ENCODE measurements at regions not wholly inside any gene's neighbourhood (a gene's known extent, or its start where the extent isn't known, plus 50 kb on each side); places are given as distances from the start of the nearest gene placed in this dataset.

DNA sequence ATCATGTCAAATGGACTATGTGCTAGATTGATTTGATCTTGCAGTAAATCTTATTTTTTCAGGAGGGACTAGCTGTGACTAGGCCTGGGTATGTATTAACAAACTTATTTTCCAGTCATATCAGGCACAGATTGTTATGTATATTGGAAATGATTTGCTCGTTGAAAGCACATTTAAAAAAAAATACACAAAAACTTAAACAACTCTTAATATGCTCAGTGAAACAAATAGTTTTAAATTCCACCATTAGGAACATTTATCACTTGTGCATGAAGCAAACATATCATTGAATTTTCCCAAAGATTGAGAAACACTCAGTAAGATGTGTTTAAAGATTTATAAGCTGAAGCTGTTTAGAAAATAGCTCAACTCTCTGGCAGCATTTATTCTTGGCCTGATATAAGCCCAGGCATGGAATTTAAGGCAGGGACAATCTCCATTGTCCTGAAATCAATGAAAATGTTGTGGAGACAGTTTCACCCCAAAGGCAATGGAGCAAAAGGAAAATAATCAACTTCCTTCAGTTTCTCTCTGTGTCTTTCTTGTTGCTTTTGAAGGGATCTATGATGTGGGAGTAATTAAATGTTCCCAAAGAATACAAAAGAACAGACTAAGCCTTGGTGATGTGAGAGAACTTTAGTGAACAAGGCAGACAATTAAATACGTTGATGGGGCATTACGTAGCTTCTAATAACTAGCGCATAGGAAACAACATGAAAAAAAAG lies 250.3 kb downstream of the GPR37 start:
- TF ChIP-seq EZH2phosphoT487 (conservative IDR thresholded peaks at IDR 0.05; ENCODE audit: low read length), result no peak
- TF ChIP-seq, protein P1, sequence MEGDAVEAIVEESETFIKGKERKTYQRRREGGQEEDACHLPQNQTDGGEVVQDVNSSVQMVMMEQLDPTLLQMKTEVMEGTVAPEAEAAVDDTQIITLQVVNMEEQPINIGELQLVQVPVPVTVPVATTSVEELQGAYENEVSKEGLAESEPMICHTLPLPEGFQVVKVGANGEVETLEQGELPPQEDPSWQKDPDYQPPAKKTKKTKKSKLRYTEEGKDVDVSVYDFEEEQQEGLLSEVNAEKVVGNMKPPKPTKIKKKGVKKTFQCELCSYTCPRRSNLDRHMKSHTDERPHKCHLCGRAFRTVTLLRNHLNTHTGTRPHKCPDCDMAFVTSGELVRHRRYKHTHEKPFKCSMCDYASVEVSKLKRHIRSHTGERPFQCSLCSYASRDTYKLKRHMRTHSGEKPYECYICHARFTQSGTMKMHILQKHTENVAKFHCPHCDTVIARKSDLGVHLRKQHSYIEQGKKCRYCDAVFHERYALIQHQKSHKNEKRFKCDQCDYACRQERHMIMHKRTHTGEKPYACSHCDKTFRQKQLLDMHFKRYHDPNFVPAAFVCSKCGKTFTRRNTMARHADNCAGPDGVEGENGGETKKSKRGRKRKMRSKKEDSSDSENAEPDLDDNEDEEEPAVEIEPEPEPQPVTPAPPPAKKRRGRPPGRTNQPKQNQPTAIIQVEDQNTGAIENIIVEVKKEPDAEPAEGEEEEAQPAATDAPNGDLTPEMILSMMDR (IDR thresholded peaks at IDR 0.05; ENCODE audit: insufficient read depth, low read length, poor library complexity, severe bottlenecking), result no peak
- H3K9me3 ChIP-seq (ENCODE audit: insufficient read depth, low read length), result no peaks in the 10 kb centered on the region
- no peak overlapping the region for H3K4me2 ChIP-seq (ENCODE audit: low read depth, low read length, poor library complexity, severe bottlenecking)
- no peaks in the 10 kb centered on the region for H3K79me2 ChIP-seq (ENCODE audit: insufficient read depth, low read length)
- no peaks in the 10 kb centered on the region for H4K20me1 ChIP-seq (ENCODE audit: low read depth, low read length)
- H3K9ac ChIP-seq (ENCODE audit: low read length), result no peak overlapping the region
- H3K36me3 ChIP-seq (ENCODE audit: low read length), result no peaks in the 10 kb centered on the region
- no peaks in the 10 kb centered on the region for H3F3A ChIP-seq (ENCODE audit: insufficient read depth)
- no peaks in the 10 kb centered on the region for H3K9me2 ChIP-seq (replicated peaks; ENCODE audit: insufficient read depth, low read length)
- no peaks in the 10 kb centered on the region for H3K27me3 ChIP-seq (ENCODE audit: low read length)
- H3K4me3 ChIP-seq (ENCODE audit: insufficient read depth, low read length, poor library complexity, severe bottlenecking), result no peak overlapping the region
- H2AFZ ChIP-seq (ENCODE audit: low read depth, low read length, severe bottlenecking), result no peak overlapping the region
- H3K27ac ChIP-seq (ENCODE audit: low read depth, low read length), result no peak overlapping the region

DNA sequence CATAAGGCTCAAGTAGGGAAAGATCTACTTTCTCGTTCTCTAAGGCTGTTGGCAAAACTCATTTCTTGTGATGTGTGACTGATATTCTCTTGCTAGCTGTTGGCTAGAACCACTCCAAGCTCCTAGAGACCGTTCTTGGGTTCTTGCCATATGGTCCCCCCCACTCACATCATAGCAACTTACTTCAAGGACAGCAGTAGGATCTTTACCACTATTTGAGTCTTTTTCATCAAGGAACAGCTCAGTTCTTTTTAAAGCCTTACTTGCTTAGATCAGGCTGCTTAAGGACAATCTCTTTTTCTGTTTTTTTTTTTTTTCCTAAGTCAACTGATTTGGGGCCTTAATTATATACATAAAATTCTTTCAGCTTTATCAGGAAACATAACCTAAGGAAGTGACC lies 251.1 kb downstream of the GPR37 start:
- Histone ChIP-seq H4K20me1 (ENCODE audit: low read depth, low read length) (no peaks in the 10 kb centered on the region), H3K27me3 (ENCODE audit: low read length) (no peaks in the 10 kb centered on the region), H3K4me3 (ENCODE audit: insufficient read depth, low read length, poor library complexity, severe bottlenecking) (no peak overlapping the region), H3F3A (ENCODE audit: insufficient read depth) (no peaks in the 10 kb centered on the region), H3K27ac (ENCODE audit: low read depth, low read length) (no peak overlapping the region), H3K36me3 (ENCODE audit: low read length) (no peaks in the 10 kb centered on the region), H3K79me2 (ENCODE audit: insufficient read depth, low read length) (no peaks in the 10 kb centered on the region), H3K9me3 (ENCODE audit: insufficient read depth, low read length) (no peaks in the 10 kb centered on the region), H2AFZ (ENCODE audit: low read depth, low read length, severe bottlenecking) (no peak overlapping the region), H3K4me2 (ENCODE audit: low read depth, low read length, poor library complexity, severe bottlenecking) (no peak overlapping the region), H3K9me2 (replicated peaks; ENCODE audit: insufficient read depth, low read length) (no peaks in the 10 kb centered on the region), H3K9ac (ENCODE audit: low read length) (no peak overlapping the region)
- no peak for TF ChIP-seq EZH2phosphoT487 (conservative IDR thresholded peaks at IDR 0.05; ENCODE audit: low read length)
- TF ChIP-seq, protein P1 (IDR thresholded peaks at IDR 0.05; ENCODE audit: insufficient read depth, low read length, poor library complexity, severe bottlenecking), result no peak

DNA sequence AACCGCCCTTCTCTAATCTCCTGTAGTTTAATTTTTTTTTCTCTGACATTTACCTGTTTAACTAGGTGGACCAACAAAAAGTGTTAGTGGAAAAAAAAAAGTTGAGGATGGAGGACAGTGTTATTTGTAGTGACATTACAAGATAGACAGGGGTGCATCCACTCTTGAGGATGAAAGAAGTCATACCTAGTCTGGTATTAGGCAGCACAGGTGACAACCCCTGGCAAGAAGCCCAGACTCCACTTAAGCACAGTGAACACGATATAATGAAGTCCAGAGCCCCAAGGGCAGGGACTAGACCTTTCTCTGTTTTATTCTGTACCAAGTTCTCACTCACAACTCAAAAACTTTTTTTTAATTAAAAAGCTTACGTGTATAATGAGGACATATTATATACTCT lies 268.4 kb downstream of the GPR37 start:
- no peaks in the 10 kb centered on the region for H3F3A ChIP-seq (ENCODE audit: insufficient read depth)
- H3K9ac ChIP-seq (ENCODE audit: low read length), result no peak overlapping the region
- no peak overlapping the region for H2AFZ ChIP-seq (ENCODE audit: low read depth, low read length, severe bottlenecking)
- no peak for TF ChIP-seq EZH2phosphoT487 (conservative IDR thresholded peaks at IDR 0.05; ENCODE audit: low read length)
- TF ChIP-seq, protein P1 (IDR thresholded peaks at IDR 0.05; ENCODE audit: insufficient read depth, low read length, poor library complexity, severe bottlenecking), result no peak
- H4K20me1 ChIP-seq (ENCODE audit: low read depth, low read length), result no peaks in the 10 kb centered on the region
- no peak overlapping the region for H3K27ac ChIP-seq (ENCODE audit: low read depth, low read length)
- H3K79me2 ChIP-seq (ENCODE audit: insufficient read depth, low read length), result no peaks in the 10 kb centered on the region
- no peaks in the 10 kb centered on the region for H3K9me2 ChIP-seq (replicated peaks; ENCODE audit: insufficient read depth, low read length)
- no peaks in the 10 kb centered on the region for H3K9me3 ChIP-seq (ENCODE audit: insufficient read depth, low read length)
- no peaks in the 10 kb centered on the region for H3K27me3 ChIP-seq (ENCODE audit: low read length)
- H3K4me2 ChIP-seq (ENCODE audit: low read depth, low read length, poor library complexity, severe bottlenecking), result no peak overlapping the region
- H3K4me3 ChIP-seq (ENCODE audit: insufficient read depth, low read length, poor library complexity, severe bottlenecking), result no peak overlapping the region
- H3K36me3 ChIP-seq (ENCODE audit: low read length), result no peaks in the 10 kb centered on the region

Data from SU-DHL-6 (cell line).